ENCODE measurements at regions not wholly inside any gene's neighbourhood (a gene's known extent, or its start where the extent isn't known, plus 50 kb on each side); places are given as distances from the start of the nearest gene placed in this dataset.

DNA sequence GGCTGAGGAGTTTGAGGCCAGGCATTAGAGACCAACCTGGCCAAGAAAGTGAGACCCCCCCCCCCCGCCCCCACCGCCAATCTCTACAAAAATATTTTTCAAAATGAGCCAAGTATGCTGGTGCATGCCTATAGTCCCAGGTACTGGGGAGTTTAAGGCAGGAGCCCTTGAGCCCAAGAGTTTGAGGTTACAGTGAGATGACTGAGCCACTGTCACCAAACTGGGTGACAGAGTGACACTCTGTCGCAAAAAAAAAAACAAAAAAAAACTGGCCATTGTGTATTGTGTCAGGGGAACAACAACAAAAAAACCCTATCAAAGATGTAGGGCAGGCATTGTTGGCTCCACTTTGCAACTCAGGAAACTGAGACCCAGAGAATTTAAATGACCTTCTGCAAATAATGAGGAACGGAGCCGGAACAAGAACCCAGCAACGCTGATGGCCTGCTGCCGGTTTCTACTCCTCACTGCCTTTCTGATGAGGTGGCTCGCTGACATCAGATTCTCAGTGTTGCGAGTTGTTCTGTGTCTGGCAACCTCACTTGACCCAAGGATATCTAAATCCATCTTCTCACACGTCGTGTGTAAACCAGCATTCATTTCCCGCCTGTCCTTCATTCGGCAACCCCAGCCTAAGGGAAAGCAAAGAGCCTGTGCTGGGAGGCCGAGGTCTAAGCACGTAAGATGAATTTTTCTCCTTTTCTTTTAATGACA lies 195.2 kb upstream of the CRY1 start:
- Histone ChIP-seq H3K4me3 (no peak overlapping the region), H3K27ac (no peak overlapping the region), H3K36me3 (no peaks in the 10 kb centered on the region), H3K4me1 (no peaks in the 10 kb centered on the region), H3K27me3 (no peaks in the 10 kb centered on the region), H3K9me3 (no peaks in the 10 kb centered on the region)
- no peak for TF ChIP-seq POLR2A (IDR thresholded peaks at IDR 0.05)
- TF ChIP-seq, protein P1, sequence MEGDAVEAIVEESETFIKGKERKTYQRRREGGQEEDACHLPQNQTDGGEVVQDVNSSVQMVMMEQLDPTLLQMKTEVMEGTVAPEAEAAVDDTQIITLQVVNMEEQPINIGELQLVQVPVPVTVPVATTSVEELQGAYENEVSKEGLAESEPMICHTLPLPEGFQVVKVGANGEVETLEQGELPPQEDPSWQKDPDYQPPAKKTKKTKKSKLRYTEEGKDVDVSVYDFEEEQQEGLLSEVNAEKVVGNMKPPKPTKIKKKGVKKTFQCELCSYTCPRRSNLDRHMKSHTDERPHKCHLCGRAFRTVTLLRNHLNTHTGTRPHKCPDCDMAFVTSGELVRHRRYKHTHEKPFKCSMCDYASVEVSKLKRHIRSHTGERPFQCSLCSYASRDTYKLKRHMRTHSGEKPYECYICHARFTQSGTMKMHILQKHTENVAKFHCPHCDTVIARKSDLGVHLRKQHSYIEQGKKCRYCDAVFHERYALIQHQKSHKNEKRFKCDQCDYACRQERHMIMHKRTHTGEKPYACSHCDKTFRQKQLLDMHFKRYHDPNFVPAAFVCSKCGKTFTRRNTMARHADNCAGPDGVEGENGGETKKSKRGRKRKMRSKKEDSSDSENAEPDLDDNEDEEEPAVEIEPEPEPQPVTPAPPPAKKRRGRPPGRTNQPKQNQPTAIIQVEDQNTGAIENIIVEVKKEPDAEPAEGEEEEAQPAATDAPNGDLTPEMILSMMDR (IDR thresholded peaks at IDR 0.05): no peak
- DNase-seq: no peak

DNA sequence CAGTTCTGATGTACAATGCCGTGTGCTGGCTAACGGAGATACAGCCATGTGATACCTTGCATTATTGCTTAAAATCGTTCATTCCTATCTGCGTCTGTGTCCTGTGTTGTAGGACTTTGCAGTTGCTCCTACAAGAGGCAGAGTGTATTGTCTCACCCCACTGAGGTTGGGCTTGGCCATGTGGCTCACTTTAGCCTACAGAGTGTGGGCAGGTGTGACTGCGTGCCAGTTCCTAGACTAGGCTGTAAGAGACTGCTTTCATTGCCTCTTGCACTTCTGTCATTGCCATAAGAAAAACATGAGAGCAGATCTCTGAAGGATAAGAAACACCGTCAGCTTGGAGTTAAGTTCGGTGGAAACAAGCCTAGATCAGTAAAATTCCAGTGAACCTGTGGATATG lies 197.7 kb upstream of the CRY1 start:
- Histone ChIP-seq H3K4me1 (no peaks in the 10 kb centered on the region), H3K4me3 (no peak overlapping the region)
- no peak for DNase-seq

DNA sequence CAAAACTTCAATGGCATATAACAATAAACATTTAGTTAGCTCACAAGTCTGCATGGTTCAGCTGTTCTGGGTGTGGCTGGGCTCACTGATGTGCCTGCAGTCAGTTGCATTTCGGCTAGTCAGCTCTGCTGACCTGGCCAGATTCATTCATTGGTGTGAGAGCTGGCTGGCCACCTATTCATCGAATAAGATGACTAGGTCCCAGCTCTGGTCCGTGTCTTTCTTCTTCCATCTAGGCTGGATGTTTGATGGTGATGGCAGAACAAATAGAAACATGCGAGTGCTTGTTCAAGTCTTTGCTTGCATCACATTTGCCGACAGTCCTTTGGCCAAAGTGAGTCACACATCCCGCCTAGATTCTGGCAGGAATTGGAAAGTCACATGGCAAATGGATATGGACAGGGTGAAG lies 203.3 kb upstream of the CRY1 start:
- H3K36me3 ChIP-seq: no peaks in the 10 kb centered on the region
- TF ChIP-seq, protein P1 (IDR thresholded peaks at IDR 0.05): no peak
- TF ChIP-seq POLR2A (IDR thresholded peaks at IDR 0.05): no peak
- no peak overlapping the region for H3K4me3 ChIP-seq
- no peak for DNase-seq
- H3K9me3 ChIP-seq: no peaks in the 10 kb centered on the region
- no peaks in the 10 kb centered on the region for H3K27me3 ChIP-seq
- no peak overlapping the region for H3K27ac ChIP-seq
- no peaks in the 10 kb centered on the region for H3K4me1 ChIP-seq

More for the DNA sequence above, 197.7 kb upstream of the CRY1 start:
- no peaks in the 10 kb centered on the region for H3K9me3 ChIP-seq
- H3K36me3 ChIP-seq: no peaks in the 10 kb centered on the region
- no peak overlapping the region for H3K27ac ChIP-seq
- H3K27me3 ChIP-seq: no peaks in the 10 kb centered on the region
- TF ChIP-seq, protein P1 (IDR thresholded peaks at IDR 0.05): no peak
- no peak for TF ChIP-seq POLR2A (IDR thresholded peaks at IDR 0.05)

DNA sequence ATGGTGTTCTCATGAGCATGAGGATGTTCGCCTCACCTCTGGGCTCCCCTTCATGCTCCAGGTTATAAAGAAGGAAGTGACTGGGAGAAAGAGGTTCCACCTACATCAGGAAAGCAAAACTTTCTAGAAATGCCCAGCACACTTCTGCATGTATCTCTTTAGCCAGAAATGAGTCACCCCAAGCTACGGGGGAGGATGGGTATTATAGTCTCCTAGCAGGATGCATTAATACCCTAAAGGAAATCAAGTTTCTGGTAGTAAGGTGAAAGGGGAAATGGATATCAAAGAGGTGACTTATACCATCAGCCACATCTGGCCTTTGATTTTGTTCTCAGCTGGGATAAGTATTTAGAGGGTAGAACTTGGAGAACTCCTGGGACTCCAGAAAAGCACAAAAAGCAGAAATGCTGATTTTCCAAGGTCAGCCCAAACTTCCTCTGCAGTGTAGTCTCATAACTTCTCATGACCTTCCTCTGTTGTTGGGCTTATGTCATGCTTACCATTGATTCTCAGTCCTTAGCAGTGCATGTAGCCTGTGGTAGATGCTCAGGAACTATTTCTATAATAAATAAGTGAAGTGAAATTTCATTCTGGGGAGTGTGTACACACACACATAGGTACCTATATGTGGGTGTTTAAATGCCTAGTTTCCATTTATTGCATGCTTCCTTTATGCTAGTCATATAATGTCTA lies 209.4 kb upstream of the CRY1 start:
- H3K27me3 ChIP-seq: no peaks in the 10 kb centered on the region
- H3K9me3 ChIP-seq: no peaks in the 10 kb centered on the region
- H3K27ac ChIP-seq: no peak overlapping the region
- DNase-seq: no peak
- H3K4me3 ChIP-seq: no peak overlapping the region
- no peak for TF ChIP-seq POLR2A (IDR thresholded peaks at IDR 0.05)
- TF ChIP-seq, protein P1 (IDR thresholded peaks at IDR 0.05): no peak
- no peaks in the 10 kb centered on the region for H3K4me1 ChIP-seq
- H3K36me3 ChIP-seq: no peaks in the 10 kb centered on the region

DNA sequence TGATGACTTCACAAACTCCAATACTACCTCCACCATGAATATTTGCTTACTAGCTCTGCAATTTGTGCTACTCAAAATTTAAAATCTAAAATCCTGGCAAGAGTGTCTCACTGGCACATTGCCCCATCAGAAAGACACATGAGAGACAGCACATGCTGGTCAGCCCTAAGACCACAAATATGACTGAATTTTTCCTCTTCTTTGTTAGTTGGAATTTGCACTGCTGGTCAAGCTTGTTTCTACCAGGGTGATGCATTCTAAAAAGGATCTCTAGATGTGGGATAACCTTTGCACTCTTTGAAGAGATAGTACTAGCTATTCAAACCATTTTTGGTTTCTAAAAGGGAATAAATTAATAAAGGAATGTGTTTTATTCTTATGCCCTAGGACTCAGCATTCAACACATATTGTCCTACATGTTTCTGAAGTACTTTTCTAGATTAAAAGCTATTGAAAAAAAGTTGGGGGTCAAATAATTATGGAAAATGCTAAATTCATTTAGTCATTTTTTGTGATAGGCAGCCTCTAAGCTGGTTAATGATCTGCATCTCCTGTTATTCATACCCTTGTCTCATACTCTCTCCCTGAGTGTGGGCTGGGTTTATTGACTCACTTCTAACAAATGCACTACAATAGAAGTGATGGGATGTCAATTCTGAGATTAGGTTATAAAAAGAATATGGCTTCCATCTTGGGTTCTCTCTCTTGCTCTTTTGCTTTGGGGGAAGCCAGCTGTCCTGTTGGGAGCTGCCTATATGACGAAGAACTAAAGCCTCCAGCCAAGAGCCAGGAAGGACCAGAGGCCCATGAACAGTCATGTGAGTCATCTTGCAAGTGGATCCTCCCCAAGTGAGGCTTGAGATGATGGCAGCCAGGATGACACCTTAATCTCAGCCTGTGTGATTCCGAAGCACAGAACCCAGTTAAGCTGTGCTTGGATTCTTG lies 211.5 kb upstream of the CRY1 start:
- TF ChIP-seq, protein P1 (IDR thresholded peaks at IDR 0.05): no peak
- no peak for TF ChIP-seq POLR2A (IDR thresholded peaks at IDR 0.05)
- no peak overlapping the region for H3K27ac ChIP-seq
- no peaks in the 10 kb centered on the region for H3K27me3 ChIP-seq
- no peaks in the 10 kb centered on the region for H3K36me3 ChIP-seq
- H3K4me1 ChIP-seq: no peaks in the 10 kb centered on the region
- no peak for DNase-seq
- no peak overlapping the region for H3K4me3 ChIP-seq
- H3K9me3 ChIP-seq: no peaks in the 10 kb centered on the region

All from Peyer's patch (tissue), 4 donors.